Breast epithelium (tissue), 4 donors: ENCODE measurements at regions not wholly inside any gene's neighbourhood (a gene's known extent, or its start where the extent isn't known, plus 50 kb on each side); places are given as distances from the start of the nearest gene placed in this dataset.
"Not testable (repeated sequence)": the region's sequence is repeated elsewhere in the genome, so short reads cannot be mapped to it uniquely, and the experiment has no call there.

Source experiments
- DNase-seq, 2 donors: peaks; one replicate each; pipeline ENCODE4 v3.0.0-alpha.2; 2019; ENCODE audit warnings: low spot score in 2 of 2
- H3K27ac ChIP-seq, 2 donors: fragments of 200-600 bp; sonication (generic) in 1 of 2; one replicate each; pipeline ENCODE4 v1.5.1; 2016 to 2019; ENCODE audit warnings: mild to moderate bottlenecking in 1 of 2
- H3K27me3 ChIP-seq, 2 donors: fragments of 200-600 bp; sonication (generic) in 1 of 2; one replicate each; pipeline versions ENCODE4 v1.5.1 to v1.6.0; 2017 to 2019; ENCODE audit warnings: control low read depth in 1 of 2, mild to moderate bottlenecking in 1 of 2
- H3K36me3 ChIP-seq: fragments of 200-600 bp; one replicate; pipeline ENCODE4 v1.5.1; 2019
- H3K4me1 ChIP-seq, 2 donors: fragments of 200-600 bp; sonication (generic); one replicate each; pipeline ENCODE4 v1.5.1; 2016 to 2019; ENCODE audit warnings: control low read depth in 1 of 2
- H3K4me3 ChIP-seq, 3 donors: fragments of 200-600 bp; sonication (generic); 1 replicate in 2 of 3; 2 replicates in 1 of 3; pipeline ENCODE4 v1.5.1; 2016 to 2019; ENCODE audit warnings: mild to moderate bottlenecking in 3 of 3, moderate library complexity in 2 of 3
- H3K9me3 ChIP-seq, 2 donors: fragments of 200-600 bp; sonication (generic) in 1 of 2; one replicate each; pipeline ENCODE4 v1.5.1; 2016 to 2019; ENCODE audit warnings: control low read depth in 1 of 2
- POLR2A ChIP-seq: fragments of 450-650 bp; IDR thresholded peaks from one replicate; pipeline ENCODE4 v1.6.1; 2016; ENCODE audit warnings: antibody characterized with exemption, mild to moderate bottlenecking, moderate library complexity
- POLR2AphosphoS5 ChIP-seq, 3 donors: sonication (generic); formaldehyde crosslinking; IDR thresholded peaks; one replicate each; pipeline ENCODE4 v1.6.1; 2017; ENCODE audit warnings: antibody characterized with exemption in 3 of 3
- intact Hi-C: fragments of 100-400 bp; cut with DNase I; formaldehyde crosslinking; loops from one replicate; pipeline ENCODE4 v1.15.1; 2023; ENCODE audit warnings: low total_unique reads
- TF ChIP-seq, protein P1 (sequence below), 3 donors: fragments of 450-650 bp; IDR thresholded peaks; one replicate each; pipeline ENCODE4 v1.5.1; 2016 to 2017; ENCODE audit warnings: antibody characterized with exemption in 3 of 3, mild to moderate bottlenecking in 3 of 3, moderate library complexity in 3 of 3

DNA sequence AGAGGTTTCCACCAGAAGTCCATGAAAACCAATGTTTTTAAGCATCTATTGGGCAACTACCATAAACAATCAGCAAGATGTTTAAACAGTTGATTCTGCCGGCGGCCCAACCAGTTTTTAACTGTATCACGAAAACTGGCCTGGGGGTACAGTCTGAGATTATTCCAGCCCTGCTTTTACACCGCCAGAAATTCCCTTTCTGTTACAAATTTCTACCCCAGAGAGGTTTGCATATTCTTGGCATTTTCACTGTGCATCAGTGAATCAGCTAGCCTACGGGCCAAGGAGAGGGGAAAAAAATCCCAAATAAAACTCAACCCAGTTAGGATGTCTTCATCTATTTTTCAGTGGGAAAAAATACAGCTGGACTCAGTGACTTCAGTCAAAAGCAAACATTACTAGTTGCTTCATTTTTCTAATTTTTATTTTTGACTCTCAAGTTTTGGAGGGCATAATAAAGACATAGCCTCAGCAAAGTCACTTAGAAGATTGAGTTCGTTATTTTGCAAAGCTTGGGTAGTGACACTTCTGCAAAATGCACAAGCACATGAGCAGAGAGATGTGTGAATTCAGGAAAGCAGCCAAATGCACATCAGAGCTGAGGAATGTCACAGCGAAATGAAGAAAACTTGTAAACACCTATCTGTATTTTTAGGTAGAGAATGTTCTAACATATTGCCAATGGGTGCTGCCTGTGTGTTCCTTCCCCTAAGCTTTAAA, 167.8 kb upstream of the GK2 start:
- Histone ChIP-seq H3K36me3 (no peaks in the 10 kb centered on the region), H3K9me3 (no peaks in the 10 kb centered on the region), H3K4me3 (no peak overlapping the region), H3K27me3 (no peaks in the 10 kb centered on the region), H3K4me1 (no peaks in the 10 kb centered on the region), H3K27ac (peak overlapping the region in 1 of 2 donors; percentile 10)
- no peak for DNase-seq
- TF ChIP-seq POLR2A (no peak), POLR2AphosphoS5 (IDR thresholded peaks at IDR 0.05) (no peak)
- TF ChIP-seq, protein P1, sequence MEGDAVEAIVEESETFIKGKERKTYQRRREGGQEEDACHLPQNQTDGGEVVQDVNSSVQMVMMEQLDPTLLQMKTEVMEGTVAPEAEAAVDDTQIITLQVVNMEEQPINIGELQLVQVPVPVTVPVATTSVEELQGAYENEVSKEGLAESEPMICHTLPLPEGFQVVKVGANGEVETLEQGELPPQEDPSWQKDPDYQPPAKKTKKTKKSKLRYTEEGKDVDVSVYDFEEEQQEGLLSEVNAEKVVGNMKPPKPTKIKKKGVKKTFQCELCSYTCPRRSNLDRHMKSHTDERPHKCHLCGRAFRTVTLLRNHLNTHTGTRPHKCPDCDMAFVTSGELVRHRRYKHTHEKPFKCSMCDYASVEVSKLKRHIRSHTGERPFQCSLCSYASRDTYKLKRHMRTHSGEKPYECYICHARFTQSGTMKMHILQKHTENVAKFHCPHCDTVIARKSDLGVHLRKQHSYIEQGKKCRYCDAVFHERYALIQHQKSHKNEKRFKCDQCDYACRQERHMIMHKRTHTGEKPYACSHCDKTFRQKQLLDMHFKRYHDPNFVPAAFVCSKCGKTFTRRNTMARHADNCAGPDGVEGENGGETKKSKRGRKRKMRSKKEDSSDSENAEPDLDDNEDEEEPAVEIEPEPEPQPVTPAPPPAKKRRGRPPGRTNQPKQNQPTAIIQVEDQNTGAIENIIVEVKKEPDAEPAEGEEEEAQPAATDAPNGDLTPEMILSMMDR (IDR thresholded peaks at IDR 0.05): no peak
- intact Hi-C loops: no loop called here

DNA sequence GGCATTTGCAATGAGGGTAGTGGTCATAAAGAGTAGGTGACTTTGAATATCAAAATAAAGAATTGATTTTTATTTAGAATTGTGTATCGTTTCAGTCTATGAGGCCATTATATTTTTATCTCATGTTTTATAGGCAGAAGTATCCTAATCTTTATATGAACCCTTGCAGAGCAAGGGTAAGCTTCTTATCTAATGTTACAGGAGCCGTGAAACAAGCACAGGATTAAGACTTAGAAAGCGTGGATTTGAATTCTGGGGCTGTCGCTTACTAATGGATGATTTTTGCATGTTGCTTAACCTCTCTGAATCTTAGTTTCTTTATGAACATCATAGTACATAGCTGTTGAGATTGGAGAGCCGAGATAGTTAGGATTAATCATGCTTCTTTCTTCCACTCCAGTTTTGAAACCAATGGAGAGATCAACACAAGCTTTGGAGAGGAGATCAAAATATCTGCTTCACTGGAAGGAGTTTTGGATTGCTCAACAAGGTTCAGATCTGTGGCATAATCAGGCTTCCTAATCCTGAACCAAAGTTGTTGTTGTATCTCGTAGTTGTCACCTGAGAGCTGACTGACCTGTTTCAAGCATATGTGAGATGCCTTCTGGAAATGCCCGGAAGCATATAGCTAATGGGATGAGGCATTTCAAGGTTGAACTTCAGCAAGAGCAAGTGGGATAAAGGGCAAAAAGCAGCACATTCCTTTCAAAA, 166.9 kb upstream of the GK2 start:
- no peaks in the 10 kb centered on the region for H3K9me3 ChIP-seq
- no peaks in the 10 kb centered on the region for H3K36me3 ChIP-seq
- no peaks in the 10 kb centered on the region for H3K27me3 ChIP-seq
- no peak for TF ChIP-seq POLR2AphosphoS5 (IDR thresholded peaks at IDR 0.05)
- TF ChIP-seq, protein P1 (IDR thresholded peaks at IDR 0.05): no peak
- TF ChIP-seq POLR2A: no peak
- no peak for DNase-seq
- intact Hi-C loops: no loop called here
- no peaks in the 10 kb centered on the region for H3K4me1 ChIP-seq
- H3K27ac ChIP-seq: peak overlapping the region in 1 of 2 donors; percentile 10
- H3K4me3 ChIP-seq: no peak overlapping the region

DNA sequence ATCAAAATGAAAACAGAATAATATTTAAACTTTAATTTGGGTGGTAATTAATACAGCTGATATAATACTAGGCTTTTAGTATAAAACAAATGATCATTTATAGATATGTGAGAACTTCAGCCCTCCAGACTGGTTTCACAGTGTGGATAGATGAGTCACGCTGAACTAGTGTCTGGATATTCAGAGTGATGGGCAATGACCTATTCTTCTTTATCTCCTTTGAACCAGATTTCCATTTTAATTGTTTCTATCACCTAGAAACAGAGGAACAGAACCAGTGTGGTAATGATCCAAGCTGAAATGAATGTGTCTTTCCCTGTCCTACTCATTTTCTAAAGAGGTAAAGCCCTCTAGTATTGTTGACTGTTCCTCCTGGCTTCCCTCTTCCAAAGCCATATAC, 155.2 kb upstream of the GK2 start:
- no peaks in the 10 kb centered on the region for H3K36me3 ChIP-seq
- no peak overlapping the region for H3K4me3 ChIP-seq
- TF ChIP-seq POLR2A (no peak), POLR2AphosphoS5 (IDR thresholded peaks at IDR 0.05) (no peak)
- TF ChIP-seq, protein P1 (IDR thresholded peaks at IDR 0.05): no peak
- H3K27ac ChIP-seq: no peak overlapping the region
- H3K9me3 ChIP-seq: no peaks in the 10 kb centered on the region
- H3K4me1 ChIP-seq: no peaks in the 10 kb centered on the region
- no peaks in the 10 kb centered on the region for H3K27me3 ChIP-seq
- intact Hi-C loops: no loop called here
- DNase-seq: no peak

DNA sequence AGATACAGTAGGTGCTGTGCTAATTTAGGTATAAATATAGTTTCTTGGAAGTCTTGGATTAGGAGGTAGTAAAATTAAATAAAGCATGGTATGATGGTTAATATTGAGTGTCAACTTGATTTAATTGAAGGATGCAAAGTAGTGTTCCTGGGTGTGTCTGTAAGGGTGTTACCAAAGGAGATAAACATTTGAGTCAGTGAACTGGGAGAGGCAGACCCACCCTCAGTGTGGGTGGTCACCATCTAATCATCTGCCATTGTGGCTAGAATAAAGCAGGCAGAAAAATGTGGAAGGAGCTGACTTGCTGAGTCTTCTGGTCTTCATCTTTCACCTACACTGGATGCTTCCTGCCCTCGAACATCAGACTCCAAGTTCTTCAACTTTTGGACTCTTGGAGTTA, 153.7 kb upstream of the GK2 start:
- TF ChIP-seq, protein P1 (IDR thresholded peaks at IDR 0.05): no peak
- no peak for TF ChIP-seq POLR2AphosphoS5 (IDR thresholded peaks at IDR 0.05)
- TF ChIP-seq POLR2A: no peak
- Histone ChIP-seq H3K36me3 (no peaks in the 10 kb centered on the region), H3K9me3 (no peaks in the 10 kb centered on the region), H3K27ac (no peak overlapping the region), H3K4me3 (no peak overlapping the region), H3K27me3 (no peaks in the 10 kb centered on the region), H3K4me1 (no peaks in the 10 kb centered on the region)
- no peak for DNase-seq
- intact Hi-C loops: no loop called here

DNA sequence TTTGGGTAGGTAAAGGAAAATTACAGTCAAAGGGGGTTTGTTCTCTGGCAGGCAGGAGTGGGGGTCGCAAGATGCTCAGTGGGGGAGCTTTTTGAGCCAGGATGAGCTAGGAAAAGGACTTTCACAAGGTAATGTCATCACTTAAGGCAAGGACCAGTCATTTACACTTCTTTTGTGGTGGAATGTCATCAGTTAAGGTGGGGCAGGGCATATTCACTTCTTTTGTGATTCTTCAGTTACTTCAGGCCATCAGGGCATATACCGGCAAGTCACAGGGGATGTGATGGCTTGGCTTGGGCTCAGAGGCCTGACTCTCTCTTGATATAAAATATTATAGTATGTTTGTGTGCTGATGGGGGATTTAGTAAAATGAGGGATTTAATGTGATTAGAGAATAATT, 151.4 kb upstream of the GK2 start:
- H3K36me3 ChIP-seq, intact Hi-C loops, H3K4me1 ChIP-seq, H3K27me3 ChIP-seq, H3K27ac ChIP-seq, H3K9me3 ChIP-seq, DNase-seq, H3K4me3 ChIP-seq: not testable (repeated sequence)
